Activated CD8-positive, alpha-beta memory T cell treated with anti-CD3 and anti-CD28 coated beads for 48 hours (primary cell): ENCODE measurements at regions not wholly inside any gene's neighbourhood (a gene's known extent, or its start where the extent isn't known, plus 50 kb on each side); places are given as distances from the start of the nearest gene placed in this dataset.

Experiments used
- DNase-seq, 3 experiments: peaks; one replicate each; pipeline ENCODE4 v3.0.0-alpha.2; 2020; ENCODE audit warnings: low read depth in 2 of 3, low spot score in 2 of 3

DNA sequence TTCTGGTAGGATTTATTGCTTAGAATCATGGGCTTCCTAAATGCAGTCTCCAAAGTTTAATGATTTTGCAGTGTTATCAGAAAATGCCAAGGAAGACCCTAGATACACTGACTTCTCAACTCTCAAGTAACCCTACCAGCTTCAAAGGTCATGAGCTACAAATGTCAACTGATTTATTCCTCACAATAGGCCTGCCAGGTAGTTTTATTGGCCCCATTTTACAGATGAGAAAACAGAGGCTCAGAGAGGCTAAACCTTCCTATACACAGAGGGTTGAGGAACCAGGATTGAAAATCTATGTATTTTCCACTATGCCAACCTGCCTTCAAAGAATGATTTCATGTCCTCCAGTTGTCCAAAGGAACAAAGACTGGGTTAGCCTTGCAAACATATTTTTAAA, 384.4 kb upstream of the POU3F1 start:
- no peak for DNase-seq

DNA sequence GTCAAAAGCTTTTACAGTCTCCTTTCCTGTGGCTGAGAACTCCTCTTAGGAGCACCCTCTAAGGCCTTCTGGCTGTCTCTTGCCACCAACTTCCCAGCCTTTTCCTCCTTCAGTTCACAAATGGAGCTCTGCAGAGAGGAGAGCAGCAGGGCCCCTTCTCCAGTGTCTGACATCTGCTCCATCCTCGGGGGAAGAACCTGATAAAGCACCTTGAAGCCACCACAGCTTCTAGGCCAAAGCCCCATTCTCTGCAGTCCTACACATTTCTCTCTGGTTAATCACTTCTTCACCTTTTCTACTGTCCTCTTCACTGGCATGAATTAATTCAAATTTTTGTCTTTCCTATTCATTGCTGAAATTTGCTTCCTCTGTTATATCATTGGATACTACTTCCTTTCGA, 378.1 kb upstream of the POU3F1 start:
- no peak for DNase-seq

DNA sequence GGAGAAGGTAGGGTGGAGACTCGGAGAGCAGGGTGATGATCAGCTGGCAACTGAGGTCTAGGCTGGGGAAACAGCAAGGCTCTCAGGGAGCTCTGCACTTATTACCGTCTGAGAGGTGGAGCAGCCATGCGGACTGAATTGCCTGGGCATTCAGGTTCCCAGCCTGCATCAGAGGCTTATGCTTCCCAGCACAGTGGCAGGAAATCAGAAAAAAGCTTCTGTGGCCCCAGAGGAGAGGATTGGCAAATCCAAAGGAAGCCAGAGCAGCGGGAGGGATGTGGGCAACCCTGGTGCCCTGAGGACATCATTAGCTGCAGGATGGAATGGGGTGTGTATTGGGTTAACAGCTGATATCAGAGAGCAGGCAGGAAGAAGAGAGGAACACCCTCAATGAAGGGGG, 374.1 kb upstream of the POU3F1 start:
- no peak for DNase-seq

DNA sequence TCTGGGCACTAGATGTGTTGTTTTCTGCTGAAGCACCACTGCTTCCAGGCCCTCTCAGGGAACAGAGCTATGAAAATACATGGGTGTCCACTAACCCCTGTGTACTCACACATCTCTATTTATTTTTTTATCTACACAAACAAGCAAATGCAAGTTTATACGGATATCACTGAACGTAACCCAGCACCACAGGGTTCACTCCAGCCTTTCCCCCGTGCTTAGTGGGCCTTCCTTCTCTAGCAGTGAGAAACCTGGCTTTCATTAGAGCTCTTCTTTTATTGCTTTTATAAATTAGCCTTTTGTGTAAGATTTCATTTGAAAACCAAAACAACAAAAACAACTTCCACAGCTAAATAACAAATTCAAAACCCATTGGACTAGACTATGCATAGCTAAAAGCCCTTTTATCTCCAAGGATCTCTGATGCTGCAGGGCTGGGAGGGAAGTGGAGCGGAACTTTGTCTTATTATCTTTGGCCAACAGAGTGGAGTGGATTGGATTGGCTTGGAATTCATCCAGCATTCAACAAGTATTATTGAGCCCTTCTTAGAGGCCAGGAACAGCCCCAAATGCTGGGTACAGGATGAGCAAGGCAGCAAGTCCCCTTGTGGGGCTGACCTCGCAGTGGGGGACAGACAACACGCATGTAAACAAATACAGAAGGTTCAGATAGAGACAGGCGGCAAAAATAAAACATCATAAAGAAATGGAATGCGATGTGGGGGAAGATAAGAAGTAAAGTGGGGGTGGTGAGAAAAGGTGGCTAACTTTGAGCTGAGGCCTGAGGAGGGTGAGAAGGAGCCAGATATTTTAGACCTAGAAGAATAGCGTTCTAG, 371.8 kb upstream of the POU3F1 start:
- DNase-seq = no peak

- no peak for DNase-seq
Measured at GRCh38 chr1:38403667-38404066, 357.1 kb upstream of the POU3F1 start.

GRCh38 chr1:38402230-38402815, 355.7 kb upstream of the POU3F1 start:
- no peak for DNase-seq

DNA sequence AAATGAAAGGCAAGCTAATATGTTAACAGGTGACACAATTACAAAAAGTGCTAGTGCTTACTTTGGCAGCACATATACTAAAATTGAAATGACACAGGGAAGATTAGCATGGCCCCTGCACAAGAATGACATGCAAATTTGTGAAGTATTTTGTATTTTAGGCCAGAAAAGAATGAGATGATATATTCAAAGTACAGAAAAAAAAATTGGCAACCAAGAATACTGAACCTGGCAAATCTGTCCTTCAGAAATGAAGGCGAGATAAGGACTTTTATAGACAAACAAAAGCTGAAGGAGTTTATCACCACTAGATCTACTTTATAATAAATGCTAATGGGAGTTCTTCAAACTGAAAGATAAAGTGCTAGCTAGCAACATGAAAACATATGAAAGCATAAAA, 350.0 kb upstream of the POU3F1 start:
- DNase-seq = no peak

DNA sequence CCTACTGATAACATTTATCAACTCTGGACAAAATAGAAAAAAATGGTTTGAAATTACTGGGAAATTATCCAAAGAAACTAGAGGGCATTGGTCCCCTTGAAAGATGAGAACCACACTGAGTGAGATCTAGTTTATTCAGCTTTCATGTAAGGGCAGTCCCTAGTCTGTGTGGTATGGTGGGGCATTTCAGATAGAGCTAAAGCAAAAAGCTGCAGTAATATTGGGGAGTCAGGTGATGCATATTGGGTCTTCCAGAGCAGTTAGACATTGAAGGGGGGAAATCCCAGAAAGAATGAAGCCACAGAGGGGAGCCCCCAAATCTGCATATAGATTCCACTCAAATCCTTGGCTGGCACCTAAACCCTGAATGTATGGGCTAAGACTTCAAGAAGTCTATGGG, 347.7 kb upstream of the POU3F1 start:
- no peak for DNase-seq

- no peak for DNase-seq
Measured at GRCh38 chr1:38392861-38393260, 346.3 kb upstream of the POU3F1 start.

DNA sequence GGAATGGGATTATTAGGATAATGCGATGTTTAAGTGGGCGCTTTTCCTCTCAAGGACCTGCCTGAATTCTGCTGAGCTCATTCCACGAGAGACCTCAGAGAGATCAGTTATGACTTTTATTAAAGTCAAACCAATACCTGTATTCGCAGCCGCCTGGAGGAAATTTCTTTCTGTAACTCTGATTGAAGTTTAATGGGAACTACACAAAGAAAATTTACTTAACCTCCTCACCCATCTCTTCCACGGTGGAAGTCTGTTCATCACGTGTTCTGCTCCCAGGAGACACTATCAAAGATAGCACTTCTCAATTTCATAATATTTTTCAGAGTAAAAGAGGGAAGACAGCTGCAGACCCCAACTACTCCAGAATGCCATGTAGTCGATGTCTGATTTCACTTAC, 334.7 kb upstream of the POU3F1 start:
- no peak for DNase-seq

DNA sequence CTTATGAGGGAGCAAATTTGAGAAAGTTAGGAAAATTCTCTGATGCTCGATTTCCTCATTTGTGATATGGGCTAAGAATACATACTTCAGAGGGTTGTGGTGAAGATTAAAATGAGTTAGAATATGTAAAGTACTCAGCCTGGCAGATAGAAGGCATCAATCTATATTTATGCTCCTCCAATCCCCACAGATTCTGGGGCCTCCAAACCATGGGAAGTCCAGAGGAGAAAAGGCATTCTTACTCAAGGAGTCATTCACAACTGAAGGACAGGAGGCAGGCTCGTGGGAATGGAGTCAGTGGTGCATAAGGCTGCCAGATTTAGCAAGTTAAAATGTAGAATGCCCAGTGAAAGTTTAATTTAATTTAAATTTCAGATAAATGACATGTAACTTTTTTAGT, 330.0 kb upstream of the POU3F1 start:
- no peak for DNase-seq

GRCh38 chr1:38375035-38375434, 328.4 kb upstream of the POU3F1 start:
- no peak for DNase-seq

GRCh38 chr1:38371505-38371844, 324.9 kb upstream of the POU3F1 start:
- no peak for DNase-seq

DNA sequence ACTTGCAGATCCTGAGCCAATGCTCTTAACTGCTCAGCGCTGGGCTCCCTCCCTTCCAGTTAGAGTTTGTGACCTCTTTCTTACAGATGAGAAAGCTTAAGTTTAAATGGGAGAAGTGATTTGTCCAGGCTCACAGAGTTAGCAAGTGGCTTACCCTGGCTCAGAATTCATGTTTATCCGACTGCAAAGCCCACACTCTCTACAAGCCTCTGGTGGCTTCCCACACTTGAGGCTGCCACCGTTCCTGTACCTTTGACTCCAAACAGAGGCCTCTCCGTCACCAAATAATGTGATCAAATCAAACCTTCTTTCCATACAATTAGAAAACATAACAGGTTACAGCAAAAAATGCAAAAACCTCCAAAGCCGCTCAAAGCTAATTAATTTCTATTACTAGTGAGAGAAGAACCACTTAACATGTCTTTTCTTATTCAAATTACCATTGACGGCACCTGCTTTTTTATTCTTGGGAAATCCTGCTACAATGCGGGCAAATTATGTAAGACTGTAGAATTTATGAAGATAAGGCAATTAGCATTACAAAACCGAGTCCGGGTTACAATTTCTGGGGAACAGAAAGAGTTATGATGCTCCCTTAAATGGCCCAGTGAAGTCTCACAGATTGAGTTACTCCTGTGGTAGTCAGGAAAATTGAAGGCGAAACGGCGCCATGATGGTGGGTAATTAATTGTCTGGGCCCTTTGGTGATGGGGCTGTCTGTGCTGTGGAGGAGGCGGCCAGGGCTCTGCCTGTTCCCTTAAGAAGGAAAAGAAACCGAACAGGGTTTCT, 324.3 kb upstream of the POU3F1 start:
- no peak for DNase-seq

DNA sequence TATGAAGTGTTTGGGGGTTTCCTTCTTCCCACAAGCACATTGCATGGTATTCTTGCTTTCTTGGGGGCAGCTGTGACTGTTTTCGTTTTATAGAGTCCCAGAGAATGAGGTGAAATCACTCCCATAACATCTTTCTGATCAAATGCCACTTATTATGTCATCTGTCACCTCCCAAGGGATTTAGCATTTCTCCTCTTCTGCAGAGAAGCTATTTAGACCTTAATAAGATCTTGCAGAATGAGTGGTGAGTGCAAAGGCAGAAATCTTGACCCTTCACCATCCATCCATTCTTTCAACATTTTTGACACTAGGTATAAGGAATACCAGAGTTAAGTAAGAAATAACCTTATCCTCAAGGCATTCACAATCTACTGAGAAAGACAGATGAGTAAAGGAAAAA, 318.6 kb upstream of the POU3F1 start:
- DNase-seq = no peak

DNA sequence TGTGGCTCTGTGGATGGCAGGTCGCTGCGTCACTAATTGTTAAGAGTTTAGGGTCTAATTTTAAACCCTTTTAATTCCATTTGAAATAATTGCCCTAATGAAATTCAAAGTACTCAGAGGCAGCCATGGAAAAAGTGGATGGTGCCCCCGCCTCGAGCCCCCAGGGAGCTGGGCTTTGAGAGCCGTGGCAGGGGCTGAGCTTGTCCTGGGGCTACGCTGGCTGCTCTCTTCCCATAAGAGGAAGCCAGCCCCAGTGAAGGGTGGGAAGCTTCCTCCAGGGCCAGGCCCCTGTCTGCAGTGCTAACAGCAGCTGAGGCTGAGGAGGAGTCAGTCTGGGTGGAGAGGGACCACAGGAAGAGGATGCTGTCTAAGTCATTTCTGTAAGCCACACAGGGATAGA, 315.0 kb upstream of the POU3F1 start:
- DNase-seq = no peak

GRCh38 chr1:38360807-38361206, 314.2 kb upstream of the POU3F1 start:
- DNase-seq = no peak

DNA sequence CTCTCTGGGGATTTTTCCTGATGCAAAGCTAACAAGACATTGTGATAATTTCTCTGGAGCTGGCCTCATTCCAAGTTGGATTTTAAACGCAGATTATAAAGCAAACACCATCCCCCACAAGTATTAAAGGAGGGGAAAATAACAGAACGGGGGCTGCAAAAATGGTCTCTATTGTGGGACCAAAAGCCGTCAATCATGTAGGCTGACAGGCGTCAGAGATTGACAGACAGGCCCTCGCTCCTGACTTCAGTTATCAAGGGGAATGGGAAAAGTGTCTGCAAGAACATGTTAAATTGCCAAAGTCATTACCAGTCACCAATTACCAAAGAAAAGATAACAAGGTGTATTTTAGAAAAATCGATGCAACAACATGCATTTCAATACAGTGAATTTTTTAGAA, 307.4 kb upstream of the POU3F1 start:
- DNase-seq = no peak

DNA sequence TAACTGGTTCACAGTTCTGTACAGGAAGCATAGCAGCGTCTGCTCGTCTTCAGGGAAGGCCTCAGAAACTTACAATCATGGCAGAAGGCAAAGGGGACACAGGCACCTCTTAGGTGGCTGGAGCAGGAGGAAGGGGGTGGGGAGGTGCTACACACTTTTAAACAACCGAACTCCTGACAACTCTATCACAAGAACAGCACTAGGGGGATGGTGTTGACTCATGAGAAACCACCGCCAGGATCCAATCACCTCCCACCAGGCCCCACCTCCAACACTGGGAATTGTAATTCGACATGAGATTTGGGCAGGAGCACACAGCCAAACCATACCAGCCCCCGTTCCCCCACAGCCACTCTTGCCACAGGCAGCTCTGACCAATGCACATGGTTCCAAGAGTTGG, 306.3 kb upstream of the POU3F1 start:
- no peak for DNase-seq

GRCh38 chr1:38347446-38348175, 301.0 kb upstream of the POU3F1 start:
- DNase-seq = no peak

DNA sequence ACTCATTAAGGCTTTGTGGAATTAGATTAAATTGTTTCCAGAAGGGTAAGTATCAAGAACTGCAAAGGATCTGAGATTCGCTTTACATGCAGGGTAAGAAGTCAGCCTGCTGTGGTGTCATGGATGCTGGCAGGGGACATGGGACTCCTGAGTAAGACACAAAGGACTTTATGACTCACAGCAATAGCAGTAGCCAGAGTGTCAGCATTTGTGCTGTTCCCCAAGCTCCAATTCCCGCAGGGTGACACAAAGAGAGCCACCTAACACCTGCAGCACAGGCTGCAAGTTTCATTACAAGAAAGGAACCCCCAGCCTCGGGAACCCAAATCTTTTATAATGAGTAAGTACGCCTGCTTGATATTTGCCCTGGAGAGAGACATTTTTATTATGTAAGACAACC, 298.1 kb upstream of the POU3F1 start:
- no peak for DNase-seq

DNA sequence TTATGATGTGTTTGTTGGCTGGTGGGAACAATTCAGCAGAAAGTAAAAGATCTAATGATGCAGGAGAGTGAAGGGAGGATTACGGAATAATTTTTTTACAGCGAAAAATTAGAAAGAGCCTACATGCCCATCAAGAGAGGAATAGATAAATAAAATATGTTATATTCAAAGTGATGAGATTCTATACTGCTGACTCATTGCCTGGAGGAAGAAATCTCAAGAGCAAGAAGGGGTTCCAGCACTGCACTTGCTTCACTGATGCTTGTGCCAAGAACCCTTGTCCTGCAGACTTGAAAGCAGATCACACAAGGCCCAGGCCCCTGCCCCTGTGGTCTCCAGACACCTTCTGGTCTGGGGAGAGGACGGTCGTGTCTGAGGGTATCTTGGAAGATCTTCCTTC, 295.1 kb upstream of the POU3F1 start:
- no peak for DNase-seq
